Liver (tissue), 7 donors: ENCODE measurements at regions not wholly inside any gene's neighbourhood (a gene's known extent, or its start where the extent isn't known, plus 50 kb on each side); places are given as distances from the start of the nearest gene placed in this dataset.

ENCODE experiments used
- DNase-seq: peaks from one replicate; pipeline ENCODE4 v3.0.0-alpha.2; 2017; ENCODE audit warnings: low spot score
- H3K27ac ChIP-seq, 2 donors: one replicate each; pipeline ENCODE4 v1.7.0; 2013; ENCODE audit warnings: inconsistent platforms in 2 of 2, low read length in 2 of 2, control low read depth in 1 of 2, low read depth in 1 of 2, mild to moderate bottlenecking in 1 of 2
- H3K27me3 ChIP-seq, 4 donors: one replicate each; pipeline versions ENCODE4 v1.6.1 to v1.7.0; 2013; ENCODE audit warnings: low read length in 3 of 4, inconsistent platforms in 1 of 4, mild to moderate bottlenecking in 1 of 4, moderate library complexity in 1 of 4; ENCODE audit not compliant: control insufficient read depth in 4 of 4, insufficient read depth in 4 of 4
- H3K36me3 ChIP-seq, 4 donors: one replicate each; pipeline versions ENCODE4 v1.6.1 to v1.7.0; 2013; ENCODE audit warnings: low read length in 3 of 4, mild to moderate bottlenecking in 3 of 4, low read depth in 1 of 4, moderate library complexity in 1 of 4; ENCODE audit not compliant: control insufficient read depth in 4 of 4, insufficient read depth in 3 of 4
- H3K4me1 ChIP-seq, 4 donors: one replicate each; pipeline versions ENCODE4 v1.6.1 to v1.7.0; 2013; ENCODE audit warnings: low read length in 3 of 4, mild to moderate bottlenecking in 3 of 4, moderate library complexity in 1 of 4; ENCODE audit not compliant: control insufficient read depth in 4 of 4, insufficient read depth in 4 of 4
- H3K4me3 ChIP-seq, 3 donors: one replicate each; pipeline versions ENCODE4 v1.6.1 to v1.7.0; 2013; ENCODE audit warnings: low read length in 3 of 3, control low read depth in 1 of 3, low read depth in 1 of 3, mild to moderate bottlenecking in 1 of 3
- H3K9ac ChIP-seq, 2 donors: one replicate each; pipeline ENCODE4 v1.7.0; 2013; ENCODE audit warnings: low read length in 2 of 2, mild to moderate bottlenecking in 2 of 2, moderate library complexity in 2 of 2, control low read depth in 1 of 2, low read depth in 1 of 2
- H3K9me3 ChIP-seq, 4 donors: one replicate each; pipeline versions ENCODE4 v1.6.1 to v1.7.0; 2013; ENCODE audit warnings: low read length in 3 of 4; ENCODE audit not compliant: control insufficient read depth in 4 of 4
- ATF3 ChIP-seq: IDR thresholded peaks from 2 replicates; pipeline ENCODE4 v1.6.1; 2016; ENCODE audit warnings: antibody characterized with exemption
- EGR1 ChIP-seq, 2 donors: IDR thresholded peaks; 2 replicates each; pipeline ENCODE4 v1.6.1; 2016 to 2018; ENCODE audit warnings: antibody characterized with exemption in 2 of 2, low read depth in 2 of 2
- FOXA2 ChIP-seq: IDR thresholded peaks from 2 replicates; pipeline ENCODE4 v1.6.1; 2016; ENCODE audit warnings: antibody characterized with exemption
- GABPA ChIP-seq, 2 donors: IDR thresholded peaks in 1 of 2; conservative IDR thresholded peaks in 1 of 2; 2 replicates each; pipeline ENCODE4 v1.6.1; 2016; ENCODE audit warnings: antibody characterized with exemption in 2 of 2, mild to moderate bottlenecking in 1 of 2, moderate library complexity in 1 of 2
- HNF4A ChIP-seq, 2 donors: conservative IDR thresholded peaks; 2 replicates each; pipeline ENCODE4 v1.6.1; 2016; ENCODE audit warnings: antibody characterized with exemption in 2 of 2, mild to moderate bottlenecking in 2 of 2
- HNF4G ChIP-seq: IDR thresholded peaks from 2 replicates; pipeline ENCODE4 v1.6.1; 2016; ENCODE audit warnings: antibody characterized with exemption
- JUND ChIP-seq, 2 donors: IDR thresholded peaks; 2 replicates each; pipeline ENCODE4 v1.6.1; 2016; ENCODE audit warnings: antibody characterized with exemption in 2 of 2
- MAX ChIP-seq: IDR thresholded peaks from 2 replicates; pipeline ENCODE4 v1.6.1; 2016; ENCODE audit warnings: antibody characterized with exemption
- NR2F2 ChIP-seq: IDR thresholded peaks from 2 replicates; pipeline ENCODE4 v1.6.1; 2016; ENCODE audit warnings: antibody characterized with exemption
- RAD21 ChIP-seq, 2 donors: IDR thresholded peaks; 2 replicates each; pipeline ENCODE4 v1.6.1; 2016; ENCODE audit warnings: antibody characterized with exemption in 2 of 2, mild to moderate bottlenecking in 2 of 2
- REST ChIP-seq: IDR thresholded peaks from 2 replicates; pipeline ENCODE4 v1.6.1; 2016; ENCODE audit warnings: antibody characterized with exemption, mild to moderate bottlenecking
- TAF1 ChIP-seq: conservative IDR thresholded peaks from 2 replicates; pipeline ENCODE4 v1.6.1; 2016; ENCODE audit warnings: antibody characterized with exemption, mild to moderate bottlenecking
- YY1 ChIP-seq: IDR thresholded peaks from 2 replicates; pipeline ENCODE4 v1.6.1; 2016; ENCODE audit warnings: antibody characterized with exemption, mild to moderate bottlenecking
- ZBTB33 ChIP-seq: IDR thresholded peaks from 2 replicates; pipeline ENCODE4 v1.6.1; 2016; ENCODE audit warnings: antibody characterized with exemption
- whole genome bisulfite sequencing: extraction: QIAGEN DNeasy Blood & Tissue Kit; methylation state at CpG from one replicate; pipeline ENCODE4 v1.1.7; 2013; 5-methylcytosine and 5-hydroxymethylcytosine counted together
- donor health status: healthy.
- donor health status: healthy.
- donor health status: healthy.
- donor health status: healthy.

GRCh38 chr1:168972225-168972624, 134.3 kb upstream of the ATP1B1 start (continued):
- TF ChIP-seq NR2F2, result no peak
- no peak for TF ChIP-seq YY1
- TF ChIP-seq JUND (IDR thresholded peaks at IDR 0.05), result no peak
- no peak for TF ChIP-seq HNF4G
- no peak for TF ChIP-seq EGR1 (IDR thresholded peaks at IDR 0.05; ENCODE audit: low read depth in 2 of 2)
- no peak for TF ChIP-seq TAF1

- Histone ChIP-seq H3K27me3 (no peaks in the 10 kb centered on the region), H3K4me3 (no peak overlapping the region), H3K27ac (no peak overlapping the region), H3K4me1 (no peaks in the 10 kb centered on the region), H3K9ac (no peak overlapping the region), H3K9me3 (no peaks in the 10 kb centered on the region), H3K36me3 (no peaks in the 10 kb centered on the region)
- DNase-seq, result no peak
- WGBS, result 70% methylated on average over 2 of the region's 2 CpGs
- TF ChIP-seq MAX, result no peak
- no peak for TF ChIP-seq HNF4A (conservative IDR thresholded peaks at IDR 0.05)
Measured at GRCh38 chr1:168972887-168973286, 133.6 kb upstream of the ATP1B1 start.

GRCh38 chr1:168974117-168974516, 132.4 kb upstream of the ATP1B1 start:
- no peaks in the 10 kb centered on the region for H3K4me1 ChIP-seq
- WGBS, result 94% methylated on average over 5 of the region's 5 CpGs
- TF ChIP-seq MAX (no peak), TAF1 (no peak), EGR1 (IDR thresholded peaks at IDR 0.05; ENCODE audit: low read depth in 2 of 2) (no peak), REST (no peak), GABPA (IDR thresholded peaks at IDR 0.05 in 1 of 2, conservative IDR thresholded peaks at IDR 0.05 in 1 of 2) (no peak), YY1 (no peak), ZBTB33 (no peak), HNF4A (conservative IDR thresholded peaks at IDR 0.05) (no peak), FOXA2 (no peak), ATF3 (no peak), JUND (IDR thresholded peaks at IDR 0.05) (no peak), RAD21 (IDR thresholded peaks at IDR 0.05) (no peak), HNF4G (no peak)

More at GRCh38 chr1:168974117-168974516, 132.4 kb upstream of the ATP1B1 start:
- no peak for DNase-seq
- Histone ChIP-seq H3K27me3 (no peaks in the 10 kb centered on the region), H3K9me3 (no peaks in the 10 kb centered on the region), H3K4me3 (no peak overlapping the region), H3K27ac (no peak overlapping the region), H3K36me3 (no peaks in the 10 kb centered on the region), H3K9ac (no peak overlapping the region)
